Activated CD4-positive, alpha-beta T cell treated with anti-CD3 and anti-CD28 coated beads, Interleukin-10, Interleukin-2, amounts not matched to agents 100 ng/mL and 50 ng/mL, durations not matched to agents 16 hours and 8 hours (primary cell): ENCODE measurements at regions not wholly inside any gene's neighbourhood (a gene's known extent, or its start where the extent isn't known, plus 50 kb on each side); places are given as distances from the start of the nearest gene placed in this dataset.

ENCODE experiments used
- DNase-seq: peaks from one replicate; pipeline ENCODE4 v3.0.0-alpha.2; 2020

DNA sequence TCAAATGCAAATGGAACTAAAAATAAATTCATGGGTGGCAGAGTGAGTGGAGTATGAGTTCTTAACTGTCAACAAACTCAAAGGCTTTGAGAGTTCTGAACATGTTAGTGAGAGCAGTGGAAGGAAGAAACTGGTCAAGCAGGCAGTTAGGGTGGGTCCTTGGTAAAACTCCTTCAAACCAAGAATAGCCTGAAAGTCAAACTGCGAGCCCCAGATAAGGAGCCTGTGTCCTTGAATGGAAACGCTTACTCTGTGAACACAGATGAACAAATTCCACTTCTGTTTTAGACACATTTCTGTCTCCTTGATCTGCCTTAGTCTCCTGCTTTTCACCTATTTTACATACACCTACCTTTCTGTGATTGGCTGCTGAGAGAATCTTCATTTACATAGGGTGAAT lies 129.4 kb upstream of the PCDH18 start:
- DNase-seq = no peak

DNA sequence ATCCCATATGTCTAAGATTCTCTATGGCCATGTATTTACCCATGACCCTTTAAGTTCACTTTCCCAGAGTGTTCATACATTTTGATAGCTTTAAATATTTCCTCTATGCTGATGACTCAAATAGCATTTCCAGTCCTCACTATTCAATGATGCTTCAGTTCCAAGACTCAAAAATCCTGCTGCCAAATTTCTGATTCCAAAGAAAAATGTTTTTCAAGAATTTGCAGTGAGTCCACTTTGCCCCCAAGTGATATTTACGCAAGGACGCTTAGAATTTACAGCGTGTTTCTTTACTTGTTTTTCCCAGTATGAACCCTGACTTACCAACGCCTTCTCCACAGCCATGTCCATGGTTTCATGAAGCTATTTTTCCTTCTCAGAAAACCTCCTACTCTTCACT lies 127.9 kb upstream of the PCDH18 start:
- no peak for DNase-seq

DNA sequence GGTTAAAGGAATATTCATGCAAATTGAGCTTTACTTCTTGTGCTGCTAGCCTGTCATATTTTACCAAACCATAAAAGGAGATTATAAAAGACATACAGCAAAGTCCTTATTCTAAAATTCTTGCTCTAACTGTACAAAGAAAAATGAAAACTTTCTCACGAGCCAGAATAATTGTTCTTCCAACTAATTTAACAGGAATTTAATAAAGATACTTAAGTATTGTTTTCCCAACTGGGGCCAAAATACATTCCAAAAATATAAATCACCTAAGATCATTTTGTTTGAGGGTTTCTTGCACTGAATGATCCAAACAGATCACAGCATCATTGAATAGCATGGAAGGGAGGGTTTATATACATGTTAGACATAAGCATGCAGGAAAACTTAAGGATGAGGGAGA lies 127.1 kb upstream of the PCDH18 start:
- DNase-seq = no peak

DNA sequence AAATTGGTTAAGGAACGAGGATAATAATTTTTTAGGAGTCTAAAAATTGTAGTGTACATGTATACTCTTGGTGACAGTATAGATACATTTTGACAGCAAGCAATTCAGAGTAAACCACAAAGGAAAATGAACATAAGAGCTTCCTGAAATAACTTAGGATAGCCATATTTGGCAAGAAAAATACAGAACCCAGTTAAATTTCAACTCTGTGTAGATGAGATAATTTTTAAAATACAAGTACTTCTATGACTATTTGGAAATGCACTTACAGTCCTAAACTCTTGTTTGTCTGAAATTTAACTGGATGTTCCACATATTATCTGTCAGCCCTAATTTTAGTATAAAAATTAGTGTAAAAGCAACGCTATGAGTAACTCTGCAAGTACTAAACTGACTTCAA lies 124.4 kb upstream of the PCDH18 start:
- DNase-seq = no peak

DNA sequence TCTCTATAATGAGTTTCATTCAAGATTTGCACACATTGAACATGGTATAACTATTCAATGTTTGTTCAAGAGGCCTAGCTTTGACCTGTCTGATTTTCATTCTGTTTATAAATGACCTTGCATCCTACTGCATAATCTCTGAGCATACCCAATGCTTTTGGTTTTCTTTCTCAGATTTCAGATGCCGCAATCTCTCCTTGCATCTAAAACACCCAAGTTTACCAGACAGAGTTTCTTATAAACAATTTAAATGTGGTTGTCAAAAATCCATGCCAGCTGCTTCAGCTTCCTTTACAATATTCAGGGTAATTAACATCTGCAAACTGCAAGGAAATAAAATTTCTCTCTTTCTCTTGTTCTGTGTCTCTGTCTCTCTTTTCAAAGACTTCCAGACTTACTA lies 123.0 kb upstream of the PCDH18 start:
- DNase-seq = no peak

DNA sequence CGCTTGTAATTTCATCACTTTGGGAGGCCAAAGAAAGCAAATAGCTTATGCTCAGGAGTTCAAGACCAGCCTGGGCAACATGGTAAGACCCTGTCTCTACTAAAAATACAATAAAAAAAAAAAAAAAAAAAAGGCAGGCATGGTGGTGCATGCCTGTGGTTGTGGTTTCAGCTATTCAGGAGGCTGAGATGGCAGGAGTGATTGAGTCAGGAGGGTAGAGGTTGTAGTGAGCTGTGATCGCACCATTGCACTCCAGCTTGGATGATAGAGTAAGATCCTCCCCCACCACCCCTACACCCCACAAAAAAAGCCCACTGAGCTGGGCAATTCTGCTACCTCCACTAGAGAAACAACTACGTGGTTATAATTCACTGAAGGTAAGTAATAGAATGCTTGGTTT lies 118.8 kb upstream of the PCDH18 start:
- no peak for DNase-seq

DNA sequence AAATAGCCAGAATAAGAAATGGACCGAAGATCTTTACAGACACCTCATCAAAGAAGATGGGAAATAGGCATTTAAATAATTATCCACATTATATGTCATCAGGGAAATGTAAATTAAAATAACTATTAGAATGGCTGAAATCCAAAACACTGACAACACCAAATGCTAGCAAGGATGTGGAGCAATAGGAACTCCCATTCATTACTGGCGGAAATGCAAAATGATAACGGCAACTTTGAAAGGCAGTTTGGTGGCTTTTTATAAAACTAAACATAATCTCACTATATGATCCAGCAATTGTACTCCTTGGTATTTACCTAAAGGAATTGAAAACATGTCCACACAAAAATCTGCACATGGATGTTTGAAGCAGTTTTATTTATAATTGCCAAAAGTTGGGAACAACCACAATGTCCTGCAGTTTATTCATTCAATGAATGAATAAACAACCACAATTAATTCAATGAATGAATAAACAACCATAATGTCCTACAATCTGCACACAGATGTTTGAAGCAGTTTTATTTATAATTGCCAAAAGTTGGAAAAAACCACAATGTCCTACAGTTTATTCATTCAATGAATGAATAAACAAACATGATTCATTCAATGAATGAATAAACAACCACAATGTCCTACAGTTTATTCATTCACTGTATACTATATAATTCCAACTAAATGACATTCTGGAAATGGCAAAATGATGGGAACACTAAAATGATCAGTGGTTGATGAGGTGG lies 117.6 kb upstream of the PCDH18 start:
- no peak for DNase-seq

DNA sequence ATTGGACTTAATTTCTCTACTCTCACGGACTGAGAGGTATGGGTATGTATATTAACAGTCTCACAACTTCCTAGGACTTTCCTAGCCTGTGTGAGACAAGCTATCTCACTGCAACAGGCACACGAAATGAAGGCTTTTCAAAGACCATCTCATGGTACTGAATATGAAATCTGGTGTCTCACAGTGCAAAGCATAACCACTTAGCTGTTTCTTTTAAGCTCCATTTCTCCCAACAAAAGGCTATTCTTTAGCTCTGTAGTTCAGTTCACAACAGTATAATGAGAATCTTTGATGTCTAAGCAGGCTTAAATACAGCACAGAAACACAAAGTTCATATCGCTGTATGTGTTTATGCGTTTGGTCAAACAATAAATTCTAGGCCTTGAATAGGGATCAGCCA lies 116.2 kb upstream of the PCDH18 start:
- no peak for DNase-seq

DNA sequence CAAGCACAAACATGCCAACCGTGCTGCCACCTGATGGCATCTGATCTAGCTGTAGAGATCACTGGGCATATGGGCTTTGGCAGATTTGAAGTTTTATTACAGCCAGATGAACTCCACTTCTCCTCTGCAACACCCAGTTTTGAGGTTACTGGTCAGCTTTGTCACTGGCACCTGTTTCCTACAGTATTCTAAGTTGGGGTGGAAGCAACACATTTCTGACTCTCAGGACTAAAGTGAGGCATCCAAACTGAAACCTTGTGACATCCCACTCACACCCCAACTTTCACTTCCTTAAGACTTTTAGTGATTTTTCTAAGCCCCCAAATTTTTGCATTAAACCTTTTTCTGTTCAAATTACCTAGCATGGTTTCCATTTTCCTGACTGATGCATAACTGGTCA lies 115.1 kb upstream of the PCDH18 start:
- DNase-seq = no peak

DNA sequence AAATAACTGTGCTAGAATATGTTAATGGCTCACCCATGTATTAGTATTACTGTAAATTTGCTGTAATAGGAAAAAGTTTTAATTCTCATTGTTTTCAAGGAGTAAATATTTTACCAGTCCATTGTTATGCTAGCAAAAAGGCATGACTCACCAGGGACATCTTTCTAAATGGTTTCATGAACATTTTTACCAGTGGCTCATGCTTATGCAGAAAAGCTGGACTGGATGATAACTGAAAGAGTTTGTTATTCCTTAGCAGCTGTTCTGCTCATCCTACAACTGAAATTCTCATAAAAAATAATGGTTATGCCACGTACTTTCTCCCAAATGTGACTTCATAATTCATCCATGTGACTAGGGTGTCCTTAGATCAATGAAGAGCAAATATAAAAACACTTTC lies 111.9 kb upstream of the PCDH18 start:
- no peak for DNase-seq

DNA sequence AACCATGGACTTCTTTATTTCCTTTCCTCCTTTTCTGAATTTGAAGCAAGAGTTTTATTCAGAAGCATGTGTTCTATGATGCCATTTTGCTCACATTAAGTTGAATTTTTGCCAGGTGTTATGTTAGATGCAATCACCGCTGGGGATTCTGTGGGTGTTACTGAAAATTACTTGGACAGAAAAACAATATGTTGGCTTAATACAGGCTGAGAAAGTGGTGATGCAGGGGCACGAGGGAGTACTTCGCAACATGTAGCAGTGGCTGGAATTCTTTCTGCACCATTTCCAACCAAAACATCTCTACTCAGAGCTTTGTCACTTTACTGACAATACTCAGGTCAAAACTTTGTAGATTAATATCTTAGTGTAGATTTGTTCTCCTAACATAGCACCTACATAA lies 109.2 kb upstream of the PCDH18 start:
- no peak for DNase-seq

DNA sequence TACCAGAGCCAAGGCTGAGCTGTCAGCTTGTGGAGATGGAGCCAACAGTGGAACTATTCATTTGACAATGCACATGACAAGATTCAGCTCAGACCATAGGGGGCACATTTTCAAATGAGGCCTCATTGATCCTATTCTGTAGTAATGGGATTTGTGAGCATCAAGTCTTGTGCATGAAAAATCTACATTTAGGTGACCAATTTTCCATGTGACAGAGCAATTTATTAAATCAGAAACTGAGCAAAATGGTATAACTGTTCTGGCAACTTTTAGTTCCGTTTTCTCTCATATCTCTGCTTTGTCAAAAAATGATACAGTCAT lies 108.5 kb upstream of the PCDH18 start:
- DNase-seq = no peak

DNA sequence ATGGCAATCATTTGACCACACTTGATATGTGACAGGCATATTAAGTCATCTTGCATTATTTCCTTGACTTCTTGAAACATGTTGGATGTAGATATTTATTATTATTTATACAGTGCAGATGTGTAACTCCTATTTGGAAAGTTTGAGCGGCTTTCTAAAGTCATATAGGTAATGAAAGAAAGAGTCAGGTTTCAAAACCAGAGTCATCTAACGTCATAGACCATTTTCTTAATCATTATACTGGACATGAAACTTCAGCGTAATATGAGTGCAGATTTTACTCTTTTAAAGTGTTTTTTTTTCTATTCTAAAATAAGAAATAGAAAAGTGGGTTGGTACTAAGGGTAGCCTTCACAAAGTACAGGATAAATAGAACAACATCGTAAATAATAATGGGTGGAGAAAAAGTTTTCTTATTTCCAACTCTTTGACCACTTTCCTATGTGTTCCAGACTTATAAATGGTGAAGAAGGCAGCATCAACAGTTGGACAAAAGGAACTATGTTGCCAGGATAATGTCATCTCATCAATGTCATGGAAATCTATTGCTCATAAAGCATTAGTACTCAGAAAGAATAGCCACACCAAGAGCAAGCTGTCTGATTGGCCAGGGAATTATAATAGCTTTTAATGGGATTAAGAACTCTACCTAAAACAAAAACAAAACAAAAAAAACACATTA lies 108.0 kb upstream of the PCDH18 start:
- no peak for DNase-seq

DNA sequence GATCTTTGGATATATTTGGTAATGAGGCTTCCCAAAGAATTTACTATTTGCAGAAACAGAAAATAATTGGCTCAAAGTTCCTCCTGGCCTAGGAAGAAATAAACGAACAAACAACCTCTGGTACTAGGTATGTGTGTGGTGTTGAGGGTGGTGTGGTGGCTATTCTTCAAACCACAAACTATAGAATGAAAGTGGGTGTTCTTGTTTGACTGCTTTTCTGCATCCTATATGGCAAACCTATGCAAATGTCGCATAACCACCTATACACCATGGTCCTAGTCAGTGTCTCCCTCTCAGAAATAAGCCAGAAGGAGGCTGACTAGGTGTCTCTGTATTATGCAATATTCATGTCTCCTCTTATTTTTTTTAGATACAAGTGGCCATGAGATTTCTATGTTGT lies 106.6 kb upstream of the PCDH18 start:
- no peak for DNase-seq

DNA sequence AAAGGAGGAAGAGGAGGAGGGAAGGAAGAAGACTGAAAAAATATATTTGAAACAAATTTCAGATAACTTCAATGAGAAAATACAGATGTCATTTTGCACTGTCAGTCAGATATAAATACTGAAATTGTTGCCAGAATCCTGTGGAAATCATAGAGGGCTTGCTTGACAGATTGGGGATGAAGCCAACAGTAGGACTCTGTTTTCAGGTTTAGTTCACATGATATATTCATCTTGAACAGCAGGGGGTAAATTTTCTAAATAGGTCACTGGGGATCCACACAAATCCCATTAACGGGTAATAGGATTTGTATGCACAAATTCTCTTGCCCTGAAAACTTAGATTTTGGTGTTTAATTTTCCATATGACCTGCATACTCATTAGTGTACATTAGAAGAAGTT lies 103.3 kb upstream of the PCDH18 start:
- no peak for DNase-seq

DNA sequence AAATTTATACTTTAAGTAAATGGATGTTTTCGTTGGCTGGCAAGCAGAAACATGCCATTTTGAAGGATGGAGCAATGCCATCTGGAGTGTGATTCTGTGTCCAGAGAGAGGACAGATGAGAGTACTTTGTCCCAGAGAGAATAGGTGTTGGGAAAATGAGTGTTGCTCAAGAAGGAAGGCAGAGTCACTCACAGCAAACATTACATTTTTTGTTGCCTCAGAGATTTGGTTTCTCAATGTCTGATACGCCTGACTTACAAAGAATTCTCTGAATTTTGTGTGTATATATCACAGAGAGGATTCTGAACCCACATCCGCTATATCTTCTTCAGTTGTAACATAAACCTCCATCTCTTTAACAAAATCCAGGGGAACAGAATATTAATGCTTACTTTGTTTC lies 102.8 kb upstream of the PCDH18 start:
- no peak for DNase-seq

DNA sequence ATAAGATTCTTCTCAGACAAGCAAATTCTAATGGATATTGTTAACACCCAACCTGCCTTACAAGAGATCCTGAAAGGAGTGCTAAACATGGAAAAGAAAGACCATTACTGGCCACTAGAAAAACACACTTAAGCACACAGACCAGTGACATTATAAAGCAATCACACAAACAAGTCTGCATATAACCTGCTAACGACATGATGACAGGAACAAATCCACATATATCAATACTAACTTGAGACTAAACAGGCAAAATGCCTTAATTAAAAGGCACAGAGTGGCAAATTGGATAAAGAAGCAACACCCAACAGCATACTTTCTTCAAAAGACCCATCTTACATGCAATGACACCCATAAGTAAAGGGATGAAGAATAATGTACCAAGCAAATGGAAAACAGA lies 100.5 kb upstream of the PCDH18 start:
- DNase-seq = no peak

DNA sequence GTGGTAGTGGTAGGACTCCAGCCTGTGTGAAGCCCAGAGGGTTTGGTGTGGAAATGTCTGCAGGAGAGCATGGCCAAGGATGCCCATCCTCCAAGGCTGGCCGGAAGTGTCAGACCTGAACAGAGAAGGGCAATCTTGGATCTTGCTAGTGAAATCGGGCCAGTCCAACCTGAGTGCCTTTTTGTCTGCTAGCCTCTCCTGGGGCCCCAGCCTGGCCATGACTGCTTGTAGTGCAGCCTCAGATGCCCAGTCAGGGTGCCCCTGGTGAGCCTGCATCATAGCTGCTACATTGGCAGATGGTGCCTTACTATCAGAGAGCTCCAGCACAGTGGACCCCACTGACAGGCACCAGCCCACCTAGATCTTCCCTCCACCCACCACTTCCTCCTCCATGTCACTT lies 99.3 kb upstream of the PCDH18 start:
- no peak for DNase-seq

DNA sequence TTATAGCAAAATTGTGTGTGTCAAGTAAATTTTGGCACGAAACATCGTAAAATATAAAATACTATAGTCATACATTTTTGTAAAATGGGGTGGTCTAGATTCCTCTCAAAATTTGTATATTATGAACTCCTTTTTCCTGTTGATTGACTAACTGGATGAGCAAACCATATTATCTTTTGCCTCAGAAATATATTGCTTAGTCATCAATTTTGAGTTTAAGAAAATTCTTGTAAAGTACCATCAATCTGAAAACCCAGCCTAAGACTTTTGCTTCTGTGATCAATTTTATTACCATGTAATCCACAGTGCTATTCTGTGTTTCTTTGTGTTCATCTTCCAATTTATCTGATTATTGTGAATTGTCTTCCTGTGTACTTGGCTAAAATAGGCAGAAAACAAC lies 98.0 kb upstream of the PCDH18 start:
- no peak for DNase-seq

DNA sequence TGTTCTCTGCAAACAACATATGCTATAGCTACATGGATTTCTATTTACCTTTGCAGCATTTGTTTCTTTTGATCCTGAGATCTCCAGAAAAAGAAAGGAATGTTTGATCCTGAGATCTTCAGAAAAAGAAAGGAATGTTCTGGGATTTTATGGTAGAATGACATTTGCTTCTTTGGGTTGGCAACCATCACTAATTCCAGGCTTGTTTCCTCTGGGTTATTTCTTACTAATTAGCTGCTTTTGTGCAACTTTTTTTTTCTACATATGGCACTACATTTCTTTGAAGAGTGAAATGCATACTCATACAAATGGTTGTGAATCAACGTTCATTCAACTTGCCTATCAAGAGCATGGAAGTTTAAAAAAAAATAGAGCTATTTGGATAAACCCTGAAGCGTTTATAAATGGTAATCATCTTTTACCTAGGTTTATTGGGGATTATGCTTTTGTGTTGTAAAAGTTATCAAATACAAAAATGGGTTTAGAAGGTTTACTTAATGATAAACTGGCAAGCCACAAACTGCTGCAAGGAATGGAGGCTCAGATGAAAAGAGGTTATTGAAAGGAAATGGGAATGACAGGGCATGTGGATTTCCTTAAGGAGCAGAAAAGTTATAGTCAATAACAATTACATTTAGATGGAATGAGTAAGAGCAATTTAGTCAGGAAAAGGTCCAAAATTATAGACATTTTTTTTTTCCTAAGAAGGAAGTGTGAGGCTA lies 95.6 kb upstream of the PCDH18 start:
- DNase-seq = no peak

DNA sequence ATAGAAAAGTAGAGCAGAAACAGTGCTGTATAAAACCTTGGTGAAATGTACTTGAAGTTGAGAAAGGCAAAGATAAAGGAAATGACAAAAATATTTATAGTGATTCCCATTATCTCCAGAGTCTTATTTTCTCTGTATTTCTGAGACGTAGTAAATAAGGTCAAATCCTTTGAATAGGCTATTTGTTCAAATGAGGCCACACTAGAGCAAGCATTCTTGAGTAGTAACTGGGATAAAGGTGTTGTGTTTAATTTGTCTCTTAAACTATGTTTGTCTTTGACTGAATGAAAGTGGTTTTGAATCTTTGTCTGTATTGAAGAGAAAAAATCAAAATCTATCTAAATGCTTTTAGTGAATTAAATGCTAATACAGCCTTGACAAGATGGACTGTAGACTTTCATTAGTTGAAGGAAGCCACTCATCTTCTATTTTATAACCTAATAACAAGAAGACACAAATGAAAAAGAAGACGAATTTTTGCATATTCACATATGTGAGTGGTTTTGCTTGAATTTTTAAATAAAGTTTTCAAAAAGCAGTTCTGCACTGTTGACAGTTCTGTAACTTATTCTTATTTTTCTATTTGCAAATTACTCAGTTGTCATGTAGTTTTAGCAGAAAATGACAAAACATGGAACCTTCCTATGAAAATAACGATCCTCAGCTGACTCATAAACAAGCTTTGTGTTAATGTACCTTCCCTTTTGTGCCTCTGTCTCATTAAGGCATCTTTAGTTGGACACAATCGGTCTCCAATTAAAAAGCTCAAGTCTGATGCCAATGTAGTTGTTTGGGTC lies 94.8 kb upstream of the PCDH18 start:
- DNase-seq = no peak

DNA sequence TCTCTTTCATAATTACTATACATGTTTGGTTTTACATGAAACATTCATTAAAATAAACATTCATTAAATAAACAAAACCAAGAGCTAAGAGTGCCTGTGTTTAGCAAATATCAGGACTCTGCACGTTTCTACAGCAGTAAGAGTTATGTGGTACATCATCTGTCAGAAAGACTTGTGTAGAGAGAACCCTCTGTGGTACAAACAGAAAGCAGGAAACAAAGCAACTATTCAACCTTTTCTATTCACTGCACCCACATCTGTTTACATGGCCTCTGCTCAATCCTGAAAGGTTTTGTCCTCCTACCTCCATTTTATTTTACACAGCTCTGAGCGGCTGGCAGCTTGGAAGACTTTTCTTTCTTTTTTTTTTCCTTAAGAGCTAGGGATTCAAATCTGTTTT lies 90.7 kb upstream of the PCDH18 start:
- DNase-seq = no peak

DNA sequence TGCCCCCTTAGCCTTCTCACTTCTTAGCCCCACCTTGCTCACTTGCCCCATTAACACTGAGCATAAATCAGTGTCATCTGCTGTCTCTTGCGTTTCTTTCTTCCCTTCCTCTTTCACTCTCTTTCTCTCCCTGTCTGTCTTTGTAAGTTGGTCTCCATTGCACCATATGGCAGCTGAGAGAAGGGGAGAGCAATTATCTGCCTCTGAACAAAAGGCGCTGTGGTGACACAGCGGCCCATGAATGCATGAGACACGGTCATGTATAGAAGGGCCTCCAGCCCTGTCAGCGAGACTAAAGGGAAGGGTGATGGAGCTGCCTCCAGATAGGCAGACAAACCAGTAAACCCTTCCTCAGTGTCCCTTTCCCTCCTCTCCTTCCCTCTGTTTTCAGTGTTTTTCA lies 88.8 kb upstream of the PCDH18 start:
- no peak for DNase-seq

DNA sequence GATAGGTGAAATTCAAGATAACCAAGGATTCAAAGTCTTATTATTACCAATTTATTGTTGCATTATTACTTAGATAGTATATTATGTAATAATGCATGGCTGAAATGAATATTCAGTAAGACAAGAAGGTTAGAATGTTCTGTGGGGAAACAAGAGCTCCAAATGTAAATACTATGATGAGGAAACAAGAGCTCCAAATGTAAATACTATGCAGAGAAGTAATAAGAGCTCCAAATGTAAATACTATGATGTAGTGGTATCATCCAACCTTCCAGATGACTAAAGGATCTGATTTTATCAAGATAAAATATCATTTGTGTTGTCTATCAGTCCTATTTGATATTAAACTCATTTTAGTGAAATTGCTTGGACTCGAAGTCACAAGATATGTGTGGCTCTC lies 82.2 kb upstream of the PCDH18 start:
- DNase-seq = no peak
